H9 (cell line): ENCODE measurements at regions not wholly inside any gene's neighbourhood (a gene's known extent, or its start where the extent isn't known, plus 50 kb on each side); places are given as distances from the start of the nearest gene placed in this dataset.

ENCODE experiments used
- DNase-seq: peaks from one replicate; pipeline ENCODE4 v3.0.0-alpha.2; 2017
- H2AFZ ChIP-seq: one replicate; pipeline ENCODE4 v1.6.1; 2013; ENCODE audit warnings: mild to moderate bottlenecking, low read length, control low read depth, moderate library complexity
- H2AK5ac ChIP-seq: 2 replicates; pipeline ENCODE4 v1.6.1; 2013; ENCODE audit warnings: low read length, control low read depth, mixed read lengths; ENCODE audit not compliant: insufficient read length
- H2BK120ac ChIP-seq: one replicate; pipeline ENCODE4 v1.6.1; 2013; ENCODE audit warnings: low read depth, mild to moderate bottlenecking, low read length, control low read depth, inconsistent platforms; ENCODE audit not compliant: poor library complexity, severe bottlenecking
- H2BK12ac ChIP-seq: 2 replicates; pipeline ENCODE4 v1.6.1; 2013; ENCODE audit warnings: low read length, control low read depth, mixed read lengths, low read depth; ENCODE audit not compliant: insufficient read length
- H2BK15ac ChIP-seq: 2 replicates; pipeline ENCODE4 v1.6.1; 2013; ENCODE audit warnings: low read depth, low read length, control low read depth
- H2BK20ac ChIP-seq: one replicate; pipeline ENCODE4 v1.6.1; 2013; ENCODE audit warnings: low read depth, mild to moderate bottlenecking, low read length, control low read depth, inconsistent platforms; ENCODE audit not compliant: poor library complexity, severe bottlenecking
- H2BK5ac ChIP-seq: 2 replicates; pipeline ENCODE4 v1.6.1; 2013; ENCODE audit warnings: low read length, control low read depth, mixed read lengths; ENCODE audit not compliant: insufficient read length
- H3K14ac ChIP-seq: 2 replicates; pipeline ENCODE4 v1.6.1; 2013; ENCODE audit warnings: low read length, control low read depth; ENCODE audit not compliant: insufficient read depth
- H3K18ac ChIP-seq: 2 replicates; pipeline ENCODE4 v1.6.1; 2013; ENCODE audit warnings: low read depth, mild to moderate bottlenecking, mixed read lengths, low read length, control low read depth; ENCODE audit not compliant: insufficient read length
- H3K23ac ChIP-seq: 2 replicates; pipeline ENCODE4 v1.6.1; 2013; ENCODE audit warnings: low read length, control low read depth, mixed read lengths, low read depth; ENCODE audit not compliant: insufficient read length
- H3K23me2 ChIP-seq: 2 replicates; pipeline ENCODE4 v1.6.1; 2013; ENCODE audit warnings: low read depth, mild to moderate bottlenecking, mixed read lengths, low read length, control low read depth; ENCODE audit not compliant: insufficient read length, poor library complexity, severe bottlenecking
- H3K27ac ChIP-seq: 2 replicates; pipeline ENCODE4 v1.5.1; 2013; ENCODE audit warnings: low read length, control low read depth, mixed read lengths, low read depth; ENCODE audit not compliant: insufficient read length
- H3K27me3 ChIP-seq: 2 replicates; pipeline ENCODE4 v1.6.1; 2013; ENCODE audit warnings: low read length, control low read depth, inconsistent platforms; ENCODE audit not compliant: insufficient read depth
- H3K4ac ChIP-seq: 2 replicates; pipeline ENCODE4 v1.6.1; 2013; ENCODE audit warnings: low read depth, mild to moderate bottlenecking, control low read depth, inconsistent platforms, low read length, moderate library complexity
- H3K4me1 ChIP-seq: 2 replicates; pipeline ENCODE4 v1.6.1; 2013; ENCODE audit warnings: low read length, control low read depth, inconsistent platforms; ENCODE audit not compliant: insufficient read depth
- H3K4me2 ChIP-seq: 2 replicates; pipeline ENCODE4 v1.6.1; 2013; ENCODE audit warnings: low read length, control low read depth, mixed read lengths; ENCODE audit not compliant: insufficient read length, insufficient read depth
- H3K56ac ChIP-seq: 2 replicates; pipeline ENCODE4 v1.6.1; 2013; ENCODE audit warnings: low read depth, mild to moderate bottlenecking, mixed read lengths, low read length, control low read depth; ENCODE audit not compliant: insufficient read length
- H3K79me1 ChIP-seq: 2 replicates; pipeline ENCODE4 v1.6.1; 2013; ENCODE audit warnings: low read depth, mild to moderate bottlenecking, moderate library complexity, low read length, control low read depth, inconsistent platforms; ENCODE audit not compliant: insufficient read depth, poor library complexity, severe bottlenecking
- H3K79me2 ChIP-seq: 2 replicates; pipeline ENCODE4 v1.6.1; 2013; ENCODE audit warnings: low read length, control low read depth, inconsistent platforms; ENCODE audit not compliant: insufficient read depth
- H3K9ac ChIP-seq: 2 replicates; pipeline ENCODE4 v1.6.1; 2013; ENCODE audit warnings: low read length, control low read depth, mixed read lengths; ENCODE audit not compliant: insufficient read length; ENCODE audit errors: extremely low read depth
- H3K9me3 ChIP-seq: one replicate; pipeline ENCODE4 v1.6.1; 2013; ENCODE audit warnings: low read depth, low read length, inconsistent platforms; ENCODE audit not compliant: control insufficient read depth
- H3T11ph ChIP-seq: one replicate; pipeline ENCODE4 v1.6.1; 2013; ENCODE audit warnings: mild to moderate bottlenecking, low read length, control low read depth, inconsistent platforms
- H4K20me1 ChIP-seq: one replicate; pipeline ENCODE4 v1.6.1; 2013; ENCODE audit not compliant: control insufficient read depth, insufficient read length, insufficient read depth
- H4K5ac ChIP-seq: 2 replicates; pipeline ENCODE4 v1.6.1; 2013; ENCODE audit warnings: low read depth, mild to moderate bottlenecking, mixed read lengths, low read length, control low read depth; ENCODE audit not compliant: insufficient read length
- H4K8ac ChIP-seq: replicated peaks from 2 replicates; pipeline ENCODE4 v1.6.1; 2013; ENCODE audit warnings: low read length, control low read depth, mixed read lengths, low read depth; ENCODE audit not compliant: insufficient read length
- H4K91ac ChIP-seq: 2 replicates; pipeline ENCODE4 v1.6.1; 2013; ENCODE audit warnings: low read depth, mild to moderate bottlenecking, moderate library complexity, mixed read lengths, low read length, control low read depth; ENCODE audit not compliant: insufficient read length
- H3K27ac Mint-ChIP-seq, 3 experiments: 2 replicates in 2 of 3; 3 replicates in 1 of 3; pipeline ENCODE4 v1.8.0; 2020 to 2021; ENCODE audit warnings: mixed read lengths in 3 of 3, mild to moderate bottlenecking in 1 of 3, moderate library complexity in 1 of 3
- H3K27me3 Mint-ChIP-seq: 2 replicates; pipeline ENCODE4 v1.8.0; 2021; ENCODE audit warnings: low read depth, mild to moderate bottlenecking, moderate library complexity, mixed read lengths
- H3K36me3 Mint-ChIP-seq, 3 experiments: 2 replicates in 2 of 3; 3 replicates in 1 of 3; pipeline ENCODE4 v1.8.0; 2020 to 2021; ENCODE audit warnings: low read depth in 3 of 3, mixed read lengths in 3 of 3; ENCODE audit not compliant: insufficient read depth in 1 of 3
- H3K4me1 Mint-ChIP-seq, 2 experiments: 2 replicates each; pipeline ENCODE4 v1.8.0; 2020; ENCODE audit warnings: mixed read lengths in 2 of 2
- H3K4me3 Mint-ChIP-seq, 2 experiments: 2 replicates in 1 of 2; 3 replicates in 1 of 2; pipeline ENCODE4 v1.8.0; 2020 to 2021; ENCODE audit warnings: mild to moderate bottlenecking in 2 of 2, mixed read lengths in 2 of 2, moderate library complexity in 1 of 2
- H3K9me3 Mint-ChIP-seq, 2 experiments: 2 replicates in 1 of 2; 3 replicates in 1 of 2; pipeline ENCODE4 v1.8.0; 2020; ENCODE audit warnings: mild to moderate bottlenecking in 2 of 2, mixed read lengths in 2 of 2, moderate library complexity in 1 of 2
- CTCF ChIP-seq: fragments of 200-600 bp; sonication (generic); conservative IDR thresholded peaks from 3 replicates; pipeline ENCODE4 v1.8.0; 2021; ENCODE audit warnings: antibody characterized with exemption, mild to moderate bottlenecking
- WGBS: extraction: QIAGEN DNeasy Blood & Tissue Kit; methylation state at CpG from one replicate; pipeline ENCODE4 v1.1.7; 2013; ENCODE audit warnings: missing lambda C conversion rate, low lambda C conversion rate, mixed read lengths; ENCODE audit not compliant: insufficient read length; ENCODE audit errors: extremely low coverage; 5-methylcytosine and 5-hydroxymethylcytosine counted together

GRCh38 chr9:556675-557074 is 284.8 kb upstream of the DMRT1 start:
- peaks cover 18 to 23% of the 10 kb centered on the region in 2 experiments for H3K4me1 Mint-ChIP-seq
- Histone ChIP-seq H3K23ac (no peak overlapping the region), H2BK12ac (no peak overlapping the region), H3K14ac (no peak overlapping the region), H4K91ac (no peak overlapping the region), H3K27ac (no peak overlapping the region), H3K23me2 (no peaks in the 10 kb centered on the region), H3K27me3 (no peaks in the 10 kb centered on the region), H2AK5ac (no peak overlapping the region), H2BK20ac (no peak overlapping the region), H4K8ac (no peak overlapping the region), H2BK120ac (no peak overlapping the region), H4K20me1 (no peaks in the 10 kb centered on the region), H3K56ac (no peak overlapping the region), H3K79me1 (no peaks in the 10 kb centered on the region), H3T11ph (no peak overlapping the region), H3K18ac (no peak overlapping the region), H3K4me2 (no peak overlapping the region), H3K4ac (no peak overlapping the region), H4K5ac (no peak overlapping the region), H3K79me2 (no peaks in the 10 kb centered on the region), H2AFZ (no peak overlapping the region), H2BK5ac (no peak overlapping the region), H3K4me1 (no peaks in the 10 kb centered on the region), H3K9ac (no peak overlapping the region), H3K9me3 (no peaks in the 10 kb centered on the region), H2BK15ac (no peak overlapping the region)
- no peaks in the 10 kb centered on the region for H3K9me3 Mint-ChIP-seq
- no peaks in the 10 kb centered on the region for H3K36me3 Mint-ChIP-seq
- no peak for TF ChIP-seq CTCF
- peak overlapping the region in 2 of 3 experiments; percentile 3 to 14; a peak in 3 of 7 replicates for H3K27ac Mint-ChIP-seq
- no peak for DNase-seq
- H3K27me3 Mint-ChIP-seq: no peaks in the 10 kb centered on the region
- no peak overlapping the region for H3K4me3 Mint-ChIP-seq
- no CpG with 5 or more reads among the region's 2 CpGs for WGBS
